ENCODE measurements at regions not wholly inside any gene's neighbourhood (a gene's known extent, or its start where the extent isn't known, plus 50 kb on each side); places are given as distances from the start of the nearest gene placed in this dataset.

DNA sequence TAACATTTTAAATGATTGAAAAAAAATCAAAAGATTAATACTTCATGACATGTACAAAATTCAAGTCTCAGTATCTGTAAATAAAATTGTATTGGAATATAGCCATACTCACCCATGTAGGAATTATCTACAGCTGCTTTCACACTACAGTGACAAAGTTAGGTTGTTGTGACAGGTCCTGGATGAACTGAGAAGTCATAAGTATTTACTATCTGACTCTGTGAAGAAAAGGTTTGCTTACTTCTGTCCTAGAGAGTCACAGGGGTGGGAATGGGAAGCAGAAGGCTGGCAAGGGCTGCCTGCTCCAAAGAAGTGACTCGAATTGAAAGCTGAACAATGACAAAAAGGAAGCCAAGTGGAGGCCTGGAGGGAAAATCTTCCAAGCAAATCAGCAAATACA lies 155.2 kb downstream of the SLC30A10 start:
- no peak for DNase-seq (ENCODE audit: low read depth)

DNA sequence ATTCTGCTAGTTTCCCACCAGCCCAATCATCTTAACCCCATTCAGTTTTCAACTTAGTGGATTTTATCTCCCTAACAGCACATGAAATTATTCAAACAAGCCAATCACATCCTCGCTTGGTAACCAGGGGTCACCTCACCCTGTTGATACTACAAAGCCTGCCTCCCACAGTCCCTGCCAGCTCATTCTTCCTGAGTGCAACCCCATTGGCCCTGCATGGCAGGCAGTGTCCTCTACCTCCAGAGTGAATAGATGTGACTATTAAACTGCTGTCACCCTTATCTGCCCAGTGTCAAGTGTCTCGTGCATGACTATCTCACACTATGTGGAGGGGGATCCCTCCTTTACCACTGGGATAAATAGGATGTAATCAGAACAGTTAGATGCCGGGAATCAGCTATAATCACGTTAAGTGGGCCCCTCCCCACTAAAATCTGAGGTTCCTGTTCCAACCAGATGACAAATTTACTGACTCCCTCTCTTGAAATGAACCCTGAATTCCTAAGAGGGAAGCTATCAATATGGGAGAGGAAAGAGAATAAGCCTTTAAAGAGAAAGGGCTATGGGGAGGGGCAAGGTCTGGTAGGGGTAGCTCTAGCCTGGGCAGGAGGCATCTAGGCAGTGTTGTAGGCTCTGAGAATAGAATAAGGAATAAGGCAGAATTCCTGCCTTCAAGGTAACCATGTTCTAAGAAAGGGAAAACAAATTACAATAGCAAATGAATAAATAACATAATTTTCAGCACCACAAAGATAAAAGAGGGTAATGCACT lies 155.9 kb downstream of the SLC30A10 start:
- DNase-seq (ENCODE audit: low read depth): no peak

DNA sequence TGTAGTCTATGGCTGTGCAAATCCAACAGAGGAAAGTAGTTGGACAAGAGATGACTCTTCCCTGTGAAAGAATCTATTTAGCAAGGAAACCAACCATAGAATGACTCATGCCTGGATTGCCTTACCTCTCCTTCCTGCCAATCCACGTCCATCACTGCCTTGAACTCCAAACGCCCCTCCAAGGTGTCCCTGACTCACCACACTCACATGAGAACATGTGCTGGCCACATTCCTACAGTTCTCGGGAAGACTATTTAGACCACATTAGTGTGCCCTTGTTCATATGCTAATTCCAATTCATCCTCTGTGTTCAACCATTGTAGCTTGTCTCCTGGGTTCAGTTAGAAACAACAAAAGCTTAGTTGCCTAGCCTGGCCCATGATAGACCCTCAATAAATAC lies 157.3 kb downstream of the SLC30A10 start:
- DNase-seq (ENCODE audit: low read depth): peak; percentile 29

DNA sequence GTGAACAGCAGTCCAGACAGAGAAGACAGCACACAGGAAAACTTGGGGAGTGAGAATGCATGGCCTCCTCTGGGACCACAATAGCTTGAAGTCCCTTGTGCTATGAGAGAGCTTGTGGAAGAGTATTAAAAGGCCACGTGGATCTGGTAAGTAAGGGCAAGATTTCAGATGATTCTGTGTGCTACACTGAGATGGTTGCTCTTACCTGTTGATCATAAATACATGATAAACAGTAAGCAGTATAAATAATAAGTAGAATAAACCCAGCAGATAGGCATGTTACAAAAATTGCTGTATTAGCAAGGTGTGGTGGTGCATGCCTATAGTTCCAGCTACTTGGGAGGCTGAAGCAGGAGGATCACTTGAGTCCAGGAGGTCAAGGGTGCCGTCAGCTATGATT lies 150.4 kb upstream of the ZC3H11B start:
- DNase-seq (ENCODE audit: low read depth): no peak

DNA sequence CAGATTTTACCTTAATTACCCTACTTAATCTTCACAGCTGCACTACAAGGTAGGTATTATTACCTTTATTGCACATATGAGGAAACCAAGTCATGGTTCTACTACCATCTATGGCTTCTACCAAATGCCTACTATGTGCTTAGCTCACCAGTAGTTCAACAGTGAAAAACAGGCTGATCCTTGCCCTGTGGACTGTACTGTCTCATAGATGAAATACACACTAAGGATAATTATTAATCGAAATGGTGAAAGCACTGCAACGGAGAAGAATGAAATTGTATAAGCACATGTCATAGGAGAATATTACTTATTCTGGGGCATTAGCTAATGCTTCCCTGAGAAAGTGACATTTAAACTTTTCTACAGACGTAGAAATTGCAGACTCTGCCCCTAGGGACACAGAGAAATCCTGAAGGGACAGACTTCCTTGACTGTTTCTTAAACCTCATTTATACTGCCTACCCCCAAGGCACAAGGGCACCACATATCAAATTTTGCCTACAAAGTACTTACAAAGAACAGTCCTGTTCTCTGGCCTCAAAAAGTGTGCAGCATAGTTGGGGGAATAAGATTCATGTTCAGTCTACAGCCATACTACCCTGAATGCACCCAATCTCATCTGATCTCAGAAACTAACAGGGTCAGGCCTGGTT lies 148.4 kb upstream of the ZC3H11B start:
- no peak for DNase-seq (ENCODE audit: low read depth)

DNA sequence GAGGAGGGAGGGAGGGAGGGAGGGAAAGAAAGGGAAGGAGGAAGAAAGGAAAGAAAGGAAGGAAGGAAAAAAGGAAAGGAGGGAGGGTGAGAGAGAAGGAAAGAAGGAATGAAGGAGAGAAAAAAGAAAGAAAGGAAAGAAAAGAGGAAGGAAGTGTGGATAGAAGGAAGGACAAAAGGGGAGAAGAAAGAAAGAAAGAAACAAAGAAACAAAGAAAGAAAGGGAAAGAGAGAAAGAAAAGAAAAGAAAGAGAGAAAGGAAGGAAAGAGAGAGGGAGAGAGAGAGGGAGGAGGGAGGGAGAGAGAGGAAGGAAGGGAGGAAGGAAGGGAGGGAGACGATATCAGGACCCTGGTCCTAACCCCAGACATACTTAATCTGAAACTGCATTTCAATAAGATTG lies 146.2 kb upstream of the ZC3H11B start:
- DNase-seq (ENCODE audit: low read depth): no peak

DNA sequence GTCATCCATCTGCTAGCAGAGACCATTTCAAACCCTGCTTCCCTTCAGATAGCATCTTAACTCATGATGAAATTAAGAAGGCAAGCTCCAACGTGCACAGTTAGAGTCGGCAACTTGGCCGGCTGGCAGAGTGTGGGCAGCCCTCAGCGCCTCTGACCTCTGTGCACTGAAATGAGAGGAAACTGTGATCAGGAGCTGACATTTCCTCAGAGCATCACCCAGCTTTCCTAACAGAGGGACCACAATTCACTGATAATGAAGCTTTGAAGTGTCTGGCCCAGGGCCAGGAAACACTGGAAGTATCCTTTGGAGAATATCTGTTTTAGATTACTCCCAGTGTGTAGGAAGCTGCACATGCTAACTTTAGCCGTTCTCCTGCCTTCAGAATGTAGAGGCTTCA lies 145.0 kb upstream of the ZC3H11B start:
- no peak for DNase-seq (ENCODE audit: low read depth)

DNA sequence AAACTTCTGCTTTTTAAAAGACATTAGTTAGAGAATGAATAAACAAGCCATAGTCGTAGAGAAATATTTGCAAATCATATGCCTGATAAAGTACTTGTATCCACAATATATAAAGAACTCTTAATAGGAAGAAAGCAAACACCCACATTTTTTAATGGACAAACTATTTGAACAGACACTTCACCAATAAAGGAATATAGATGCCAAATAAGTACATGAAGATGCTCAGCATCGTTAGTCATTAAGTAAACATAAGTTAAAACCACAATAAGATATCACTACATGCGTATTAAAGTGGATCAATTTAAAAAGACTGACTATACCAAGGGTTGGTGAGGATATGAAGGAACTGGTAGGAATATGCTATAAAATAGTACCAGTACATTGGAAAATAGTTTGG lies 142.3 kb upstream of the ZC3H11B start:
- no peak for DNase-seq (ENCODE audit: low read depth)

DNA sequence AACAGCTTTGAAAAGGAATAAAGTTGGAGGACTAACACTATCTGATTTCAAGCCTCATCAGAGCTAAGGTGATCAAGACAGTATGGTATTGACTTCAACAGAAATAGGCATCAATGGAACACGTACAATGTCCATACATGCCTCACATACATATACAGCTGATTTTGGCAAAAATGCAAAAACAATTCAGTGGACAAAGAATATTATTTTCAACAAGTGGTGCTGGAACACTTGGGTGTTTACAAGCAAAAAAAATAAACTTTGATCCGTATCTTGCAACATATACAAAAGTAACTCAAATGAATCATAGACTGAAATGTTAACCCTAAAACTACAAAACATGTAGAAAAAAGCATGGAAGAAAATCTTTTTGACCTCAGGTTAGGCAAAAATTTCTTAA lies 141.9 kb upstream of the ZC3H11B start:
- DNase-seq (ENCODE audit: low read depth): no peak

DNA sequence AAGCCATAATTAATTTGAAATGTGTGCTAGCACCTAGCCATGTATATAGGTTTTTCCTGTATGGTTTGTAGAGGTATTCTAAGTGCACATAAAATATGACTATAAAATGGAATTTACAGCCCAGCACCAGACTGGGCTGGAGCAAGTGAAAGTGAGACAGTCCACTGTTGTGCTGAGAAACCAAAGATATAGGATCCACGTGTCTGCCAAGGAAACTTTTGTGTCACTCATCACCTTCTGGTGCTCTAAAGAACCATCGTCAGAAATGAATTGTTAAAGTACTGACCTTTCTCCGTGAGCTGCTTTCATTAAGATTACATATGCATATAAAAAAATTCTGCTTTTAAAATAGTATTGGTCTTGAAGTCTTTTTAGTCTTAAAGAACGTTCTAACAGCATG lies 141.0 kb upstream of the ZC3H11B start:
- DNase-seq (ENCODE audit: low read depth): no peak

DNA sequence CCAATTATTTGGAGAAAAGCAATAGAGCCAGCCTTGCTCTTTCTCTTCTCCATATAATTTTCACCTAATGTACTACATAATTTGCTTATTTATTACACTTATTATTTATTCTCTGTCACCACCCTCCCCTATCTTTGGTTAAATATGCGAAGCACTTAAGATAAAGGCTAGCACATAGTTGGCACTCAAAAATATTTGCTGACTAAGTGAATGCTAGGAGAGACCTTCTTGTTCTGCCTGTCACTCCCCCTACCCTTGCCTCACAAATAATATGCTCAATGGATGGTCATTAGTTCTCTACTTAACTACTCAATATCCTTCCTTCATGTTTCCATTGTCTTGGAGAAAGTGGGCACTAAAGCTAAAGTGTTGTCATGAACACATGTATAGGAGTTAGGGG lies 139.7 kb upstream of the ZC3H11B start:
- no peak for DNase-seq (ENCODE audit: low read depth)

DNA sequence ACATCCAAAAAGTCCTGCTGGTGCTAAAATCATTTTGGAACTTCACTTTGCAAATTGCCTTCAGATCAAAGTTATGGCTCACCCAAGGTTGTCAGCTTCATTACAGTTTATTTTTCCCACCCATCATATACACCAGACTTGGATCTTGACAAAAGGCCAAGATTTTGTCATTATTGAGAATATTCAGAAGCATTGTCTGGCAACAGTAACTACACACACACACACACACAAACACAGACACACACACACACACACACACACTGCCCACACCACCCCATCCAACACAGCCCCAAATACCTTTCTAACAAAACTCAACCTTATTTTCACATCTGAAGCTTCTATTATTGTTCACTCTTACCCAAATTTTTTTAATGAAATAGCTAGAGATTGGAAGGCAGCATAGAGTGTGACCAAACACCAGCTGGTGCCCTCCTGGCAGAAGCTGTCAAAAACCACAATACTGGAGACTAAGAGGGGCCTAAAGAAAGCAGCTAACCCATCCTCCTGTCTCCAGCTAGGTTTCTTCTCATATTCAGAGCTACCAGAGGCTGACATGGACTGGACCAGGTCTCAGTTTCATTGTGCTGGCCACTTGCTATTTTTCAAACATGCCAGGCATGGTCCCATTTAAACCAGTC lies 139.1 kb upstream of the ZC3H11B start:
- DNase-seq (ENCODE audit: low read depth): no peak

DNA sequence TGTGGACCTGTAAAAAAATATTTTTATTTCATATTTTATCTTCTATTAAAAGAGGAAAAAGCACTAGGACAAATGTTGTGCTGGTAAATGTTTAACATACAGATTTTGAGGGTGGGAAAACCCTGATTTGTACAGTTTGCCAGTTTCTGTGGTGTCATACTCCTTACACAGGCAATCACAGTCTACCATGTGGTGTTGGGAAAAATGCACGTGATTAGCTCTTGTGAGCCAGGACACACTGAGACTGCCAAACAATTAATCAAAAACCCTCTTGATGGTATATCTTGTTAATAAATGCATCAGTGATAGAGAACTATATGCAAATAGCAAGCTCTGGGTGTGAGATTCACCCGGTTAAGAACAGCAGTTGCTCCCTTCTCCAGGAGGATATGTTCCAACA lies 136.5 kb upstream of the ZC3H11B start:
- no peak for DNase-seq (ENCODE audit: low read depth)

DNA sequence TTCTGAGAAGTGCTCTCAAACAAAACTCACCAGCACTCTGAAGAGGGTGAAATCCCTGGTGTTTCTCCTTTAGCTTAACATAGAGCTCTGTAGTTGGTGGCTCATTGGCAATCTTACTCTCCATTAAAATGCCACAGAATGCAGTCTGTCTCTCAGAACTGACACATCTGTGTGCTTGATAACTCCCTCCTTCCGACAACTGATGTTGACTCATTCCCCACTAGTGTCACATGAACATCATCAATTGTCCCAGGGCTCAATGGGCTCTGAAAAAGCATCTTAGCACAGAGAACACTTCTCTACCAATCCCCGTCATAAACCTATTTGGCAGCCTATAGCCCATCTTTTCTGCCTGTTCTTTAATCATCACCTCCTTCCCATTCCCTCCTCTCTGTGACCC lies 133.2 kb upstream of the ZC3H11B start:
- DNase-seq (ENCODE audit: low read depth): no peak

DNA sequence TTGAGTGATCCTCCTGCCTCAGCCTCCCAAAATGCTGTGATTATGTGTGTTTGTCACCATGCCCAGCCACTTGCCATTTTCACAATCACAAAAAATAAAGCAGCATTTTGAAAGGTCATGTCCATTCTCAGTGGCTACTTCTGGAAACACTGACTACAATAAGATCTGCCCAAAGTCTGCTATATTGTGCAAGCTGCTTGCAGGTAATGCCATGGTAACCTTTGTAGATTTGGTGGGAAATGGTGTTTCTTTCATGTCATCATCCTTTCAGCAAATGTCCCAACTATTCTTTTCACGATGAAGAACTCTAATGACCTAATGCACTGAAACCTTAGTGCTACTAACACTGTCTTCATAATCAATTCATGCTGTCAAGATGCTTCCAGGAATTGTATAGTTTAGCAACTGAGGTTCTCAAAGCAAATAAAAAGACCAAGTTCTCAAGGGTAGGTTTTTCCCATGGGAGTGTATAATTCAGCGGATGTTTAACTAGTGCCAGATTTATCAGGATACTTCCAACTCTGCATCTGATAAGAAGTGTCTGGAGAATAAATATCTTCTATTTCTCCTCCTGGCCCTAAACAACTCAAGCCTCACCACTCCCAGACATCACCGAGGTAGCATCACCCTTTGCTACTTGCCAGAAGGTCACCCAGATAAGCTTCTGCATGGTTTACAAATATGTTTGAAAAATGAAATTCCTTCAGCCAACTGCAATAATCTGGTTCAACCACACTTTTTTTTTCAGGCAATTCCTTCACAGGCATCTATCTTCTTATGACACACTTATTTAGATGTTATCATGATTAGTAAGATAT lies 132.0 kb upstream of the ZC3H11B start:
- no peak for DNase-seq (ENCODE audit: low read depth)

DNA sequence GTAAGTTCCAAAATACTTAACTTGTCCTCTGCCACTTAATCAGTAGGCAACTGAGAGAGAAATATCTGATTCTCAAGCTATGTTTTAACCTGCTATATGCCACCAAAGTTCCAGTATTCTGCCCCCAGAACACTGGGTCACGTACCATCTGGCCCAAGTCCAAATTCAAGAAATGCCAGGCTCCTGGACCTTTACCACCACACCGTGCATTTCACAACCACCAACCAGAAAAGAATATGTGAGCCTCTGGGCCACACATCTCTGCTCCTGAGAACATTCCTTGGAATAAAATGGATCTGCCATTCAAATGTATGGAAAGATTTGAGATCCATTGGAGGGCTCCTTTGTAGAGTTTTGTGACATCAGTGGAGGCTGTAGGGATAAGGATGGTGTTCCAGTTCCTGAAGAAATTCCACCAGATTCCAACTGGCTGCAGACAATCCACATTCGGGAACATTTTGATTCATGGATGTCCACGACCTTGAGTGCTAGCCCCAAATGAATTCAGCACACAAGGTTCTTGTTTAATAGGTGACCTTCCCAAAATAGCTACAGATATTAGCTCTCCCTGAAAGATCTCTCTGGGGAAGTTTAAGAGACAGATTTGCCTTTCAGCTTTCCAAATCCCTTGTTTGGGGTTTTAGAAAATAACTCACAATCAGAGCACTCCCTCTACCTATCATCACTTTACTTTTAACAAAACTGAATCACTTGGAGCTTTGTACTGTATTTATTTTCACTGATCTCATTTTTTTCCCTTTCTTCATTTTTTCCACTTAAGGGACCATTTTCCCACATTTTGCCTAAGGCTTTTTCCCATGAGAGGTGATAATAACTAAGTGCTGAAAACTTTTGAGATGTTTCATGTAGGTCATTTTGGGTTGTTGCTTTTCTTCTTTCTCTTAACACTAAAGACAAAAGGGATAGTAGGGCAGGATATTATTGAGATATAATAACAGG lies 128.4 kb upstream of the ZC3H11B start:
- no peak for DNase-seq (ENCODE audit: low read depth)

DNA sequence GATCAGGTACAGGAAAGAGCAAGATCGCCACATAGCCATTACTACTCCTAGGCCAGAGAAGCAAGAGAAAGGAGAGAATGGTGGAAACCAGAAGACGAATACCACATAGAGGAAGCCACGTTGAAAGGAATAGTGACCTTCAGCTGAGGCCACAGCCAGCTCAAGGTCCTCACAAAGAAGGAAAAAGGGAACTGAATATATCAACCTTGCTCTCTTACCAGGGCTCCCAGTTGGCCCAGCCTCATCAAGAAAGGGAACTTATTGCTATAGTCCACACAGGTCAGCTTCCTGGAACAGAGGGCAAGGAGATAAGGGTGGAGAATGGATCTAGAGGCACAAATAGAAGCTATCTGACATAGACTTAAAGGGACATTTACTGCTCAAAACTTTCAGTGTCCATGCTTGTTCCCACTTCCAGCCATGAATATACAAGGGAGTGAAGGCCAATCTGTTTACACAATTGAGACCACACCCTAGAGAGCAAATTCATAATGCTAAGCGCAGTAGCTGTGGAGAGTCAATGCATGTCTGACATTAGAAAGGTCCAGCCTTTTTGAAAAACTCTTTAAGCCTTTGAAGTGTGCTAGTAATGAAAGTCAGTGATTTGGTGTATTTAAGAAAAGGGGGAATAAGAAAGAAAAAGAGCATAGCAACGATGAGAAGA lies 120.7 kb upstream of the ZC3H11B start:
- DNase-seq (ENCODE audit: low read depth): no peak

DNA sequence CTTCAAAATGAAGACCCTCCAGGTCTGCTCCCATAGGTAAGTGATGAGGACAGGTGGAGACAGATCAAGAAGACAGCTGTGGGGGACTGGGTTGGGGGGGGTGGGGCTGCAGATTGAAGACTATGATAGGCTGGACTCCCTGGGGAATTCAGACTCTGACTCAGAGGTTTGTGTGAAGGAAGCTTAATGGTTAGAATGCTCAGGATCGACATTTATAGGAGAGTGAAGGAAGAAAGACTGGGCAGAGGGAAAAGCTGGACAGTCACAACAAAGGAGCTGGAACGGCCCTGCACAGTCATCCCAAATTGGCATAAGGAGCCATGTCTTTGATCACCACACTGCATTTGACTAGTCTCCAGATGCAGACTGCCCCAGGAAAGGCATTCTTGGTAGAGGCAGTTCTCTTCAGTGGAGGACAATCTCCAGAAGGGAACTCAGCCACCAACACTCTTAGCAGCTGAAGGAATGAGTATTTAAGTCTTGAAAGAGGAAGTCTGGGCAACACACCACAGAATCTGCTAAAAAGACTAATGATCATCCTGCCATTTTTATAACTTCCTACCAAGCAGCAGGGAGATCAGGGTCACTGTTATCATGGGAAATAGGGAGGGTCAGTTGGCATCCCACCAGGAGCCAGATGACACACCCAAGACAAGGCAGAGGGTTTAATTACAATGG lies 120.0 kb upstream of the ZC3H11B start:
- no peak for DNase-seq (ENCODE audit: low read depth)

DNA sequence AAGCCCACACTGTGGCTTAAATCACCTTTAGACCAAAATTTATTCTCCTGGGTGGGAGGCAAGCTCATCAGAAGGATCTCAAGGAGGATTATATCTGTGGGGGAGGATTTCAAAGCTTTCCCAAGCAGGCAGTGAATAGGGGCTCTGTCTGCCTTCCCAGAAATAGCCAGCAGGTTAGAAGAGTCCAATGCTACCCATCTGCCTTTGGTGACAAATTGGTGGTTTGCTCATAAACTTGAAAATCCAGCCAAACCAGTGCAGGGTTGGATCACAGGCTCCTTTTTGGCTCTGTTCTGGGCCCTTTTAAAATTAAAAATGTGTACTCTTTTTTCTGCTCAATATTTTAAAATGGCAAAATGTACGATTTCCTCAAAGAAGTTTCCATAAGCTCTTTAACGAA lies 118.9 kb upstream of the ZC3H11B start:
- DNase-seq (ENCODE audit: low read depth): no peak

All from GM04503 (cell line).